Loucy (cell line): ENCODE measurements at regions not wholly inside any gene's neighbourhood (a gene's known extent, or its start where the extent isn't known, plus 50 kb on each side); places are given as distances from the start of the nearest gene placed in this dataset.
"Not testable (repeated sequence)": the region's sequence is repeated elsewhere in the genome, so short reads cannot be mapped to it uniquely, and the experiment has no call there.

Source experiments
- H2AFZ ChIP-seq: fragments of 200-600 bp; sonication (generic); 2 replicates; pipeline ENCODE4 v1.6.0; 2016; ENCODE audit warnings: antibody characterized with exemption, mild to moderate bottlenecking, low read length, moderate library complexity
- H3F3A ChIP-seq: fragments of 200-600 bp; 2 replicates; pipeline ENCODE4 v1.6.0; 2016; ENCODE audit warnings: antibody characterized with exemption, low read depth, mild to moderate bottlenecking
- H3K27me3 ChIP-seq: fragments of 200-600 bp; sonication (generic); 2 replicates; pipeline ENCODE4 v1.6.1; 2014; ENCODE audit warnings: low read length, mild to moderate bottlenecking; ENCODE audit not compliant: insufficient read depth, poor library complexity, severe bottlenecking
- H3K36me3 ChIP-seq: fragments of 200-600 bp; sonication (generic); 2 replicates; pipeline ENCODE4 v1.6.1; 2016; ENCODE audit warnings: low read length; ENCODE audit not compliant: insufficient read depth
- H3K4me1 ChIP-seq: fragments of 200-600 bp; sonication (generic); 2 replicates; pipeline ENCODE4 v1.5.1; 2014; ENCODE audit warnings: low read length, mild to moderate bottlenecking; ENCODE audit not compliant: insufficient read depth, poor library complexity, severe bottlenecking
- H3K4me2 ChIP-seq: fragments of 200-600 bp; sonication (generic); 2 replicates; pipeline ENCODE4 v1.6.0; 2014; ENCODE audit warnings: antibody characterized with exemption, low read length, low read depth, mild to moderate bottlenecking; ENCODE audit not compliant: poor library complexity, severe bottlenecking
- H3K4me3 ChIP-seq: fragments of 200-600 bp; sonication (generic); 2 replicates; pipeline ENCODE4 v1.5.1; 2014; ENCODE audit warnings: low read length, mild to moderate bottlenecking, mixed read lengths; ENCODE audit not compliant: poor library complexity, severe bottlenecking
- H3K79me2 ChIP-seq: fragments of 200-600 bp; sonication (generic); 2 replicates; pipeline ENCODE4 v1.6.1; 2014; ENCODE audit warnings: low read length; ENCODE audit not compliant: insufficient read depth
- H3K9ac ChIP-seq: fragments of 200-600 bp; sonication (generic); 2 replicates; pipeline ENCODE4 v1.6.0; 2014; ENCODE audit warnings: mild to moderate bottlenecking, low read depth, low read length, moderate library complexity; ENCODE audit not compliant: poor library complexity, severe bottlenecking
- H3K9me2 ChIP-seq: fragments of 200-600 bp; sonication (generic); replicated peaks from 2 replicates; pipeline ENCODE4 v1.6.1; 2016; ENCODE audit warnings: low read depth, low read length, mixed read lengths
- H3K9me3 ChIP-seq: fragments of 200-600 bp; sonication (generic); 2 replicates; pipeline ENCODE4 v1.6.1; 2014; ENCODE audit warnings: mild to moderate bottlenecking, antibody characterized with exemption, low read length, low read depth; ENCODE audit not compliant: insufficient read depth
- H4K20me1 ChIP-seq: fragments of 200-600 bp; sonication (generic); 2 replicates; pipeline ENCODE4 v1.6.0; 2014; ENCODE audit warnings: antibody characterized with exemption, low read length, mild to moderate bottlenecking; ENCODE audit not compliant: insufficient read depth, poor library complexity, severe bottlenecking
- EZH2phosphoT487 ChIP-seq: fragments of 200-600 bp; IDR thresholded peaks from 2 replicates; pipeline ENCODE4 v1.6.1; 2018; ENCODE audit warnings: antibody characterized with exemption, mild to moderate bottlenecking, moderate library complexity, borderline replicate concordance
- TF ChIP-seq, protein P1 (sequence below): fragments of 200-600 bp; sonication (generic); conservative IDR thresholded peaks from 2 replicates; pipeline ENCODE4 v1.5.1; 2014; ENCODE audit warnings: mild to moderate bottlenecking, antibody characterized with exemption, low read length

DNA sequence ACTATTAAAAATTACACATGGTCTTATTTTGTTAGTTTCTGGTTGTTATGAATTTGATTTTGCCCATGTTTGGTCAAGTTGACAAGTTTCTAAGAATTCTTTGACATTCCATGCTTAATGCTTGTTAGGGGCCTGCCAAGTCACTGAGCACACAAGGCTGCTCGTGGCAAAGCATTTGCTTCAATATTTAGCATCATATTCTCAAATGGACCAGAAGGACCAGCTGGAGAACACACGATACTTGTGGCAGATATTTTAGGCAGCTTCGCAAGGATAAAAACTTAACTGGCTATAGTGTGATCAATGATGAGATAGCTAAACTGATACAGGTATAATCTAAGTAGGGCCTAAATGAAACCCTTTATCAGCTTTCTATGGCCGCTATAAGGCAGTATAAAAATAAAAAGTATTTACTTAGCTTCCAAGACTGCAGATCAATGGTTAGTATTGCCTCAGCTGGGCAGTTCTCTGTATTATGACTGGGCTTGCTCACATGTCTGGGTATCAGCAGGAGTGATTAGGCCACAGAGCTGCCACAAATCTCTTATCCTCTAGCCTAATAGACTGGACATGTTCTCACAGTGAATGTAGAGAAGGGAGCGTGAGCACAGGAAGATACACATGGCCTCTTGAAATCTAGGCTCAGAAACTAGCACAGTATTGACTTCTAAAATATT lies 155.9 kb upstream of the SPRY2 start:
- no peak overlapping the region for H3K4me2 ChIP-seq
- H2AFZ ChIP-seq: no peak overlapping the region
- no peak overlapping the region for H3K4me3 ChIP-seq
- no peaks in the 10 kb centered on the region for H3K9me2 ChIP-seq
- no peak overlapping the region for H3K9ac ChIP-seq
- H3K36me3 ChIP-seq: no peaks in the 10 kb centered on the region
- H4K20me1 ChIP-seq: no peaks in the 10 kb centered on the region
- TF ChIP-seq, protein P1, sequence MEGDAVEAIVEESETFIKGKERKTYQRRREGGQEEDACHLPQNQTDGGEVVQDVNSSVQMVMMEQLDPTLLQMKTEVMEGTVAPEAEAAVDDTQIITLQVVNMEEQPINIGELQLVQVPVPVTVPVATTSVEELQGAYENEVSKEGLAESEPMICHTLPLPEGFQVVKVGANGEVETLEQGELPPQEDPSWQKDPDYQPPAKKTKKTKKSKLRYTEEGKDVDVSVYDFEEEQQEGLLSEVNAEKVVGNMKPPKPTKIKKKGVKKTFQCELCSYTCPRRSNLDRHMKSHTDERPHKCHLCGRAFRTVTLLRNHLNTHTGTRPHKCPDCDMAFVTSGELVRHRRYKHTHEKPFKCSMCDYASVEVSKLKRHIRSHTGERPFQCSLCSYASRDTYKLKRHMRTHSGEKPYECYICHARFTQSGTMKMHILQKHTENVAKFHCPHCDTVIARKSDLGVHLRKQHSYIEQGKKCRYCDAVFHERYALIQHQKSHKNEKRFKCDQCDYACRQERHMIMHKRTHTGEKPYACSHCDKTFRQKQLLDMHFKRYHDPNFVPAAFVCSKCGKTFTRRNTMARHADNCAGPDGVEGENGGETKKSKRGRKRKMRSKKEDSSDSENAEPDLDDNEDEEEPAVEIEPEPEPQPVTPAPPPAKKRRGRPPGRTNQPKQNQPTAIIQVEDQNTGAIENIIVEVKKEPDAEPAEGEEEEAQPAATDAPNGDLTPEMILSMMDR: no peak
- TF ChIP-seq EZH2phosphoT487: no peak
- H3K9me3 ChIP-seq: no peaks in the 10 kb centered on the region
- no peaks in the 10 kb centered on the region for H3F3A ChIP-seq
- H3K27me3 ChIP-seq: no peaks in the 10 kb centered on the region
- H3K79me2 ChIP-seq: no peaks in the 10 kb centered on the region
- H3K4me1 ChIP-seq: no peaks in the 10 kb centered on the region

DNA sequence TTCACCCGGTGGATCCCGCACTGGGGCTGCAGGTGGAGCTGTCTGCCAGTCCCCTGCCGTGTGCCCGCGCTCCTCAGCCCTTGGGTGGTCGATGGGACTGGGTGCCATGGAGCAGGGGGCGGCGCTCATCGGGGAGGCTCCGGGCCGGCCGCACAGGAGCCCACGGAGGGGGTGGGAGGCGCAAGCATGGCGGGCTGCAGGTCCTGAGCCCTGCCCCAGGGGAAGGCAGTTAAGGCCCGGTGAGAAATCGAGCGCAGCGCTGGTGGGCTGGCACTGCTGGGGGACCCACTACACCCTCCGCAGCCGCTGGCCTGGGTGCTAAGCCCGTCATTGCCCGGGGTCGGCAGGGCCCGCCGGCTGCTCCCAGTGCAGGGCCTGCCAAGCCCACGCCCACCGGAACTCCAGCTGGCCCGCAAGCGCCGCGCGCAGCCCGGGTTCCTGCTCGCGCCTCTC lies 149.6 kb upstream of the SPRY2 start:
- H3K9me2 ChIP-seq, H3K9me3 ChIP-seq, H2AFZ ChIP-seq, H3K4me3 ChIP-seq, H3K79me2 ChIP-seq, H3K27me3 ChIP-seq, H4K20me1 ChIP-seq, H3F3A ChIP-seq, H3K4me1 ChIP-seq, H3K9ac ChIP-seq, H3K4me2 ChIP-seq, H3K36me3 ChIP-seq: not testable (repeated sequence)

DNA sequence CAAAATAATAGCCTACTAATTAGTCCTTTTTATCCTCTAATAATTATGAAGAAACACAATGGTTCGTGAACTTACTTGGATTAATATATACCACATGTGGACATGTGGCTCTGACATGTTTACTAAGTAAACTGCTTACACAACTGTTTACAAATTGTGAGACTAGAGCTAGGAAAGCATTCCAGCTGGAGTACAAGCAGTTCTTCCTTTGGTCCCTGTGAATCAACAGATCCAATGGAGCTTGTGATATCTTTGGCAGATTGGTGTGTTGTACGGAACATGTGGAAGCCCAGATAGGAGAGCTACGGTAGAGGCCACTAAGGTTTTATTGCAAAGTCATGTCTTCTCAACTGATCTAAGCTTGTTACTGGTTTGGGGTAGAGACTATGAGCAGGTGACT lies 145.5 kb upstream of the SPRY2 start:
- no peak overlapping the region for H3K4me3 ChIP-seq
- no peak overlapping the region for H3K4me2 ChIP-seq
- no peak for TF ChIP-seq EZH2phosphoT487
- TF ChIP-seq, protein P1: no peak
- no peaks in the 10 kb centered on the region for H3K4me1 ChIP-seq
- H3K27me3 ChIP-seq: no peaks in the 10 kb centered on the region
- H3K36me3 ChIP-seq: no peaks in the 10 kb centered on the region
- H2AFZ ChIP-seq: no peak overlapping the region
- H4K20me1 ChIP-seq: no peaks in the 10 kb centered on the region
- no peaks in the 10 kb centered on the region for H3F3A ChIP-seq
- no peak overlapping the region for H3K9ac ChIP-seq
- no peaks in the 10 kb centered on the region for H3K9me2 ChIP-seq
- H3K9me3 ChIP-seq: no peaks in the 10 kb centered on the region
- H3K79me2 ChIP-seq: no peaks in the 10 kb centered on the region

DNA sequence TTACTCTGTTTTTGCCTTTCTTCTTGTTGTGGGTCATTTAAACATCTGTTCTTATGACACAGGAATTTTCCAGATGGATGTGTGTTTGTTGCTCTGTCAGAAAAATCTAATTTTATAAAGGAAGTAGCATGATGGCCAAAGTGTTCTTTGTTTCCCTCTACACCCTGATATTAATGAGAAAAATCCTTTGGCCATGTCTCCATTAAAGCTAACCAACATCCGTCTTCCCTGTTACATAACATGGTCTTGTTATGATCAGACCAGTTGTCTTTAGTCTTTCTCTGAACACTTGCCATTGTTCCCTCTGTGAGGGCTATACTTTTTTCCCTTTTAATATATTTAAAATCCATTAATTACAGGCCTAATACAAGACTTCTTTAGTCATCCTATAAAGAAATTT lies 142.2 kb upstream of the SPRY2 start:
- Histone ChIP-seq H3K9me3 (no peaks in the 10 kb centered on the region), H2AFZ (no peak overlapping the region), H3K4me2 (no peak overlapping the region), H3K9me2 (no peaks in the 10 kb centered on the region), H3K27me3 (no peaks in the 10 kb centered on the region), H3K79me2 (no peaks in the 10 kb centered on the region), H3K9ac (no peak overlapping the region), H3K4me1 (no peaks in the 10 kb centered on the region), H3F3A (no peaks in the 10 kb centered on the region), H3K36me3 (no peaks in the 10 kb centered on the region), H4K20me1 (no peaks in the 10 kb centered on the region), H3K4me3 (no peak overlapping the region)
- TF ChIP-seq EZH2phosphoT487: no peak
- TF ChIP-seq, protein P1: no peak
